Type B pancreatic cell (in vitro differentiated cells): ENCODE measurements at regions not wholly inside any gene's neighbourhood (a gene's known extent, or its start where the extent isn't known, plus 50 kb on each side); places are given as distances from the start of the nearest gene placed in this dataset.

Experiments used
- DNase-seq: peaks from one replicate; pipeline ENCODE4 v3.0.0; 2021; ENCODE audit warnings: mixed read lengths; ENCODE audit not compliant: unreplicated experiment; ENCODE audit errors: extremely low spot score
- H3K27ac Mint-ChIP-seq: 2 replicates; pipeline ENCODE4 v1.8.0; 2021; ENCODE audit warnings: mild to moderate bottlenecking, mixed read lengths
- H3K27me3 Mint-ChIP-seq: 2 replicates; pipeline ENCODE4 v1.8.0; 2021; ENCODE audit warnings: mixed read lengths
- H3K36me3 Mint-ChIP-seq: 2 replicates; pipeline ENCODE4 v1.8.0; 2021; ENCODE audit warnings: mixed read lengths
- H3K4me1 Mint-ChIP-seq: one replicate; pipeline ENCODE4 v1.8.0; 2021; ENCODE audit warnings: mixed read lengths; ENCODE audit not compliant: unreplicated experiment
- H3K4me3 Mint-ChIP-seq: 2 replicates; pipeline ENCODE4 v1.8.0; 2021; ENCODE audit warnings: mild to moderate bottlenecking, mixed read lengths
- H3K9me3 Mint-ChIP-seq: 2 replicates; pipeline ENCODE4 v1.8.0; 2021; ENCODE audit warnings: mixed read lengths
- TF ChIP-seq, protein P1 (sequence below): fragments of 200-600 bp; sonication (generic); conservative IDR thresholded peaks from 2 replicates; pipeline ENCODE4 v1.5.0; 2021; ENCODE audit warnings: antibody characterized with exemption, mild to moderate bottlenecking

- H3K36me3 Mint-ChIP-seq = no peaks in the 10 kb centered on the region
- no peaks in the 10 kb centered on the region for H3K27me3 Mint-ChIP-seq
- no peaks in the 10 kb centered on the region for H3K4me1 Mint-ChIP-seq
- no peak overlapping the region for H3K27ac Mint-ChIP-seq
- no peak for DNase-seq
- TF ChIP-seq, protein P1, sequence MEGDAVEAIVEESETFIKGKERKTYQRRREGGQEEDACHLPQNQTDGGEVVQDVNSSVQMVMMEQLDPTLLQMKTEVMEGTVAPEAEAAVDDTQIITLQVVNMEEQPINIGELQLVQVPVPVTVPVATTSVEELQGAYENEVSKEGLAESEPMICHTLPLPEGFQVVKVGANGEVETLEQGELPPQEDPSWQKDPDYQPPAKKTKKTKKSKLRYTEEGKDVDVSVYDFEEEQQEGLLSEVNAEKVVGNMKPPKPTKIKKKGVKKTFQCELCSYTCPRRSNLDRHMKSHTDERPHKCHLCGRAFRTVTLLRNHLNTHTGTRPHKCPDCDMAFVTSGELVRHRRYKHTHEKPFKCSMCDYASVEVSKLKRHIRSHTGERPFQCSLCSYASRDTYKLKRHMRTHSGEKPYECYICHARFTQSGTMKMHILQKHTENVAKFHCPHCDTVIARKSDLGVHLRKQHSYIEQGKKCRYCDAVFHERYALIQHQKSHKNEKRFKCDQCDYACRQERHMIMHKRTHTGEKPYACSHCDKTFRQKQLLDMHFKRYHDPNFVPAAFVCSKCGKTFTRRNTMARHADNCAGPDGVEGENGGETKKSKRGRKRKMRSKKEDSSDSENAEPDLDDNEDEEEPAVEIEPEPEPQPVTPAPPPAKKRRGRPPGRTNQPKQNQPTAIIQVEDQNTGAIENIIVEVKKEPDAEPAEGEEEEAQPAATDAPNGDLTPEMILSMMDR = no peak
- H3K9me3 Mint-ChIP-seq = no peaks in the 10 kb centered on the region
- H3K4me3 Mint-ChIP-seq = no peak overlapping the region
Observed at GRCh38 chr21:25296252-25296651, 311.0 kb downstream of the MRPL39 start.

- TF ChIP-seq, protein P1 = no peak
- Mint-ChIP-seq H3K4me3 (no peak overlapping the region), H3K4me1 (no peaks in the 10 kb centered on the region), H3K36me3 (no peaks in the 10 kb centered on the region), H3K27me3 (no peaks in the 10 kb centered on the region), H3K9me3 (no peaks in the 10 kb centered on the region), H3K27ac (no peak overlapping the region)
- no peak for DNase-seq
Observed at GRCh38 chr21:25292396-25292795, 314.9 kb downstream of the MRPL39 start.

DNA sequence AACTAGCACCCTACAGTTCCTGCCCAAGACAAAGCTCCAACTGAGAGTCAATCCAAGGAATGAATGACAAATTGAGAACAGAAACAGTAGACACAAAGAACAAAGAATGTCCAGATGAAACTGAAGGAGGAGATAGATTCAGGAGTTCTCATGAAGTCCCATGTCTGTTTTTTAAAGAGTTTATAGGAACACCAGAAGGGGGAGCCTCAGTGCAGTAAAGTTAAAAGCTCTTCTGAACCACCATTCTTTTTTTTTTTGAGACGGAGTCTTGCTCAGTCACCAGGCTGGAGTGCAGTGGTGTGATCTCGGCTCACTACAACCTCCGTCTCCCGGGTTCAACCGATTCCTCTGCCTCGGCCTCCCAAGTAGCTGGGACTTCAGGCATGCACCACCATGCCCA lies 323.6 kb downstream of the MRPL39 start:
- H3K9me3 Mint-ChIP-seq = no peaks in the 10 kb centered on the region
- H3K36me3 Mint-ChIP-seq = no peaks in the 10 kb centered on the region
- no peak for DNase-seq
- TF ChIP-seq, protein P1 = peak; percentile 58
- no peak overlapping the region for H3K27ac Mint-ChIP-seq
- no peak overlapping the region for H3K4me3 Mint-ChIP-seq
- peaks cover 6% of the 10 kb centered on the region for H3K27me3 Mint-ChIP-seq
- no peaks in the 10 kb centered on the region for H3K4me1 Mint-ChIP-seq

DNA sequence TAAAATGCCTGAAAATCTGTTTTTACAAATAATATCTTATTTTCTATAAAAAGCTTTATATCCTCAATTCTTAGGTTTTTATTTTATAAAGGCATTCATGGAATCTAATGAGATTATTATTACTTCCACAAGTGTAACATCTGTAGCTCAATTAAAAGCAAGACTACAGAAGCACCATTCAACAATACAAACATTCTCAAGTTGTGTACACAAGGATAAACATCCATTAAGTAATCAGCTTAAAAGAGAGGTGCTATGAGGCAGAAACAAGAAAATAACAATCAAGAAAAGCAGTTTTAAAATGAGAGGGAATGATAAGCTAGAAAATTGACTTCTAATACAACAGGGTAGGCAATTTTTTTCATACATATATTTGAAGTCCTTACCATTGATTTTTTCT lies 326.1 kb downstream of the MRPL39 start:
- no peak for DNase-seq
- no peak overlapping the region for H3K4me3 Mint-ChIP-seq
- H3K27me3 Mint-ChIP-seq = peaks cover 6% of the 10 kb centered on the region
- H3K9me3 Mint-ChIP-seq = no peaks in the 10 kb centered on the region
- TF ChIP-seq, protein P1 = no peak
- no peak overlapping the region for H3K27ac Mint-ChIP-seq
- H3K4me1 Mint-ChIP-seq = no peaks in the 10 kb centered on the region
- no peaks in the 10 kb centered on the region for H3K36me3 Mint-ChIP-seq

DNA sequence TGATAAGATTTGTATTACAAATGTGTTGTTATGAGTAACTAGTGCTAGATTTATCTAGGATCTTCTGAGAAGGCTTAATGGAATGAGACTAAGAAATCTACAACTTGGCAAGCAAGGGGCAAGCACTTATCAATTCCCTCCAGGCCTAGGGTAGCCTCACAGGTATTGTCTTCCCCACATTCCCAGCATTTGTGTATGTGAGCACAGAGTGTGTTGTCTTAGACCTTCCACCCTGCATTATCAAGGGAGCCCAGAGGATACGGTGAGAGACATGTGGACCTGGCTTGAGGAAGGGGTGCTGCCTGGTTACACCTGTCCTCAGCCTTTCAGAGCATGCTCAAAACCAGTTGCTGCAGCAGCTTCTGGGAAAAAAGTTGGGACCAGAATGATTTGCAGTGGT lies 327.2 kb downstream of the MRPL39 start:
- DNase-seq = no peak
- Mint-ChIP-seq H3K4me1 (no peaks in the 10 kb centered on the region), H3K27me3 (peaks cover 6% of the 10 kb centered on the region), H3K27ac (no peak overlapping the region), H3K4me3 (no peak overlapping the region), H3K9me3 (no peaks in the 10 kb centered on the region), H3K36me3 (no peaks in the 10 kb centered on the region)
- TF ChIP-seq, protein P1 = no peak

DNA sequence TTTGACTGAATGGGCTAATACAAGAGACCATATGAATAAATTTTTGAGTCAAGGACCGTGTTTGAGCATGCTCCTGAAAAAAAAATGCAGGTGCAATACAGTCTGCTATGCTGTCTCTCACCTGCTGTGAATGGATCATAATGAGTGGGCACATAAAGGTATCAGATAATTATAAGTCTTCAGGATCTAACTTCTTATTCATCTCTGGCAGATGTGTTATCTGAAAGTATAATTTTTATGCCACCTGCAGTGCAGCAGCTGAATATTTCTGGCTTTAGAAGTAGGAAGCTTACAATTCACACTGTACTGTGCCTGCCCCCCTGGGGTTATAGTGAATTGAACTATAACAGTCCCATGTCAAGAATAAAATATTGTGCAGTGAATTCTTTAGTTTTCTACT lies 333.3 kb downstream of the MRPL39 start:
- TF ChIP-seq, protein P1 = no peak
- H3K4me1 Mint-ChIP-seq = no peaks in the 10 kb centered on the region
- no peaks in the 10 kb centered on the region for H3K27me3 Mint-ChIP-seq
- no peak for DNase-seq
- no peaks in the 10 kb centered on the region for H3K36me3 Mint-ChIP-seq
- H3K27ac Mint-ChIP-seq = no peak overlapping the region
- H3K9me3 Mint-ChIP-seq = no peaks in the 10 kb centered on the region
- H3K4me3 Mint-ChIP-seq = no peak overlapping the region
